HepG2 (cell line): ENCODE measurements at regions not wholly inside any gene's neighbourhood (a gene's known extent, or its start where the extent isn't known, plus 50 kb on each side); places are given as distances from the start of the nearest gene placed in this dataset.

ENCODE experiments used
- EP300 ChIP-seq, 3 experiments: sonication (generic) in 1 of 3; formaldehyde crosslinking in 1 of 3; IDR thresholded peaks; 2 replicates each; pipeline versions ENCODE4 v1.5.1 to v1.6.1; 2011 to 2020; ENCODE audit warnings: low read depth in 2 of 3, low read length in 2 of 3, borderline replicate concordance in 1 of 3, improper control_type of control experiment in 1 of 3, mild to moderate bottlenecking in 1 of 3, missing genetic modification reagents in 1 of 3, moderate library complexity in 1 of 3
- ZNF451 ChIP-seq: sonication (generic); formaldehyde crosslinking; IDR thresholded peaks from 2 replicates; pipeline ENCODE4 v1.5.0; 2020; ENCODE audit warnings: mild to moderate bottlenecking, missing genetic modification reagents
- TF ChIP-seq, protein P1 (sequence below): IDR thresholded peaks from 2 replicates; pipeline ENCODE4 v1.6.1; 2012; ENCODE audit warnings: inconsistent platforms
- TF ChIP-seq, protein P2 (sequence below): sonication (generic); formaldehyde crosslinking; IDR thresholded peaks from 2 replicates; pipeline ENCODE4 v1.5.0; 2020; ENCODE audit warnings: mild to moderate bottlenecking, missing genetic modification reagents, moderate library complexity

DNA sequence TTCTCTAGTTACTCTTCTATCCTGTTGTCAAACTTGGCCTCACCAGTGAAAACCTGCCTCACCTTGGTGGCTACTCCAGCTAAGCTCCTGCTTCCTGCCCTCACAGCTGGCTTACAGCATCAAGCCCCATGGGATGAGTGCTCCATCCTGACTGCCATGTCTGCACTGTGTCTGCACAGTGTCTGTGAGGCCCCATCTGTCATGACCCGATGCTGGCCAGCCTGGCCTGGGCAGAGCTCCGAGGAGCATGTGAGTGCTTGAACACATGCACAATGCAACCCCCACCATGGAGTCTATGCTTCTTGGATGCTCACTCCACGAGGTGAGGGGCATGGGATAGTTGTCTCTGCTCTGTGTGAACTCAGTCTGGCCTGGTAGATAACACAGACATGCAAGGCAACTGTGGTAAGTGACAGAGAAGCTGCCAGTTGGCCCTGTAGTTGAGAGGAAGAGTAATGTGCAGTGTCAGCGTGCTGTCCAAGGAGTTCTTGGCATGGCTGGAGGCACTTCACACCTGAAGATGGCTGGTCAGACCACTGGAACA, 207.1 kb upstream of the ZNF32 start:
- TF ChIP-seq EP300 (IDR thresholded peaks at IDR 0.05; ENCODE audit: low read depth in 2 of 2, low read length in 2 of 2) (no peak), EP300 (CRISPR knock-in tag; IDR thresholded peaks at IDR 0.05; ENCODE audit: borderline replicate concordance) (no peak), ZNF451 (CRISPR knock-in tag) (no peak)
- TF ChIP-seq, protein P1, sequence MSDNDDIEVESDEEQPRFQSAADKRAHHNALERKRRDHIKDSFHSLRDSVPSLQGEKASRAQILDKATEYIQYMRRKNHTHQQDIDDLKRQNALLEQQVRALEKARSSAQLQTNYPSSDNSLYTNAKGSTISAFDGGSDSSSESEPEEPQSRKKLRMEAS, result no peak
- TF ChIP-seq, protein P2, sequence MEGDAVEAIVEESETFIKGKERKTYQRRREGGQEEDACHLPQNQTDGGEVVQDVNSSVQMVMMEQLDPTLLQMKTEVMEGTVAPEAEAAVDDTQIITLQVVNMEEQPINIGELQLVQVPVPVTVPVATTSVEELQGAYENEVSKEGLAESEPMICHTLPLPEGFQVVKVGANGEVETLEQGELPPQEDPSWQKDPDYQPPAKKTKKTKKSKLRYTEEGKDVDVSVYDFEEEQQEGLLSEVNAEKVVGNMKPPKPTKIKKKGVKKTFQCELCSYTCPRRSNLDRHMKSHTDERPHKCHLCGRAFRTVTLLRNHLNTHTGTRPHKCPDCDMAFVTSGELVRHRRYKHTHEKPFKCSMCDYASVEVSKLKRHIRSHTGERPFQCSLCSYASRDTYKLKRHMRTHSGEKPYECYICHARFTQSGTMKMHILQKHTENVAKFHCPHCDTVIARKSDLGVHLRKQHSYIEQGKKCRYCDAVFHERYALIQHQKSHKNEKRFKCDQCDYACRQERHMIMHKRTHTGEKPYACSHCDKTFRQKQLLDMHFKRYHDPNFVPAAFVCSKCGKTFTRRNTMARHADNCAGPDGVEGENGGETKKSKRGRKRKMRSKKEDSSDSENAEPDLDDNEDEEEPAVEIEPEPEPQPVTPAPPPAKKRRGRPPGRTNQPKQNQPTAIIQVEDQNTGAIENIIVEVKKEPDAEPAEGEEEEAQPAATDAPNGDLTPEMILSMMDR (CRISPR knock-in tag), result no peak
